GM19467 (cell line): ENCODE measurements at regions not wholly inside any gene's neighbourhood (a gene's known extent, or its start where the extent isn't known, plus 50 kb on each side); places are given as distances from the start of the nearest gene placed in this dataset.
"Not testable (repeated sequence)": the region's sequence is repeated elsewhere in the genome, so short reads cannot be mapped to it uniquely, and the experiment has no call there.

Experiments used
- ATAC-seq: cut with Tn5 transposase; IDR thresholded peaks from one replicate; pipeline ENCODE4 v1.9.1; 2021; ENCODE audit warnings: mild to moderate bottlenecking, moderate library complexity; ENCODE audit not compliant: unreplicated experiment

DNA sequence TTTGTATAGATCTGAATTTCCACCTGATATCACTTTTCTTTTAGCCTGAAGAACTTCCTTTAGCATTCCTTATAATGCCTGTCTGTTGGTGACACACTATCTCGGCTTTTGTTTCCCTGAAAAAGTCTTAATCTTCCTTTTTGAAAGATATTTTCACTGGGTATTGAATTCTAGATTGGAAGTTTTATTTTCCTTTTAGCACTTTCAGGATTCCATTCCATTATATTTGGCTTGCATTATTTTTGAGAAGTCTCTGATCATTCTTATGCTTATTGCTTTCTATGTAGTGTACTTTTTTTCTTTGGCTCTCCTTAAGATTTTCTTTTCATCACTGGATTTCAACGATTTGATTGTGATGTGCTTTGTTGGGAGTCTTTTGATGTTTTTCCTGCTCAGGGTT lies 510.7 kb downstream of the RWDD3 start:
- ATAC-seq = no peak

DNA sequence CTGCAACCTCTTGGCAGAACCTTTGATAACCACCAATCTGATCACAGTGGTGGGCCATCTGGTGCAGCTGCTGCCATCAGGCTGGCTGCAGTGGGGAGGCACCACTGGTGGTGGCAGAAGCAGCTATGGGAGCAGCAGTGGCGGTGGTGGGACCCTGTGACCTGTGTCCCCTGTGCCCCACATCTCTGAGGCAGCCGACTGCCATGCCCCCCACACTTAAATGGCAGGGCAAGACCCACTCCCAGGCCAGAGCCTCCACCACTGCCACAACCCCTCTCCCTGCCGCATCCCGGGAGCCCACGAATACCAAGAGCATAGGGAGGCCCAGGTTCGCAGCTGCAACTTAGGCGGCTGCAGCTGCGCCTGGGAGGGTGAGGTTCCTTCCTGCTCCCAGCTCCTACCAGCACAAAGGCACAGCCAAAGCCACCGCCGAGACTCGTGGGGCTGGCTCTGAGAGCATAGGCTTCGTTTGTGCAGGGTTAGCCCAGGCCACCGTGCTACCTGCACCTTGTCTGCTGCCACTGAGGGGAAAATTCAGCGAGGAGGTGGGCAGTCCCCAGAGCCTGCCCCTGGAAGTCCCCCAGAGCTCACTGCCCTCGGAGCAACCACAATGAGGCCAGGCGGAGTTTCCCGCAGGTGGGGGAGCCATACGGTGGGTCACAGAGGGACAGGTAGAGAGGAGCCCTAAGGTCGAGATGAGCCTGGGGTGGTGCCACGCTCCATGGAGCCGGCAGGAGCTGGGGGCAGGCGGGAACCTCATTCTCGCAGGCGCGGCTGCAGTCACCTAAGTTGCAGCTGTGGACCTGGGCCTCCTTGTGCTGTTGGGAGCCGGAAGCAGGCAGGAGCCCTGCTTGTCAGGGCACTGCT lies 518.7 kb downstream of the RWDD3 start:
- no peak for ATAC-seq

DNA sequence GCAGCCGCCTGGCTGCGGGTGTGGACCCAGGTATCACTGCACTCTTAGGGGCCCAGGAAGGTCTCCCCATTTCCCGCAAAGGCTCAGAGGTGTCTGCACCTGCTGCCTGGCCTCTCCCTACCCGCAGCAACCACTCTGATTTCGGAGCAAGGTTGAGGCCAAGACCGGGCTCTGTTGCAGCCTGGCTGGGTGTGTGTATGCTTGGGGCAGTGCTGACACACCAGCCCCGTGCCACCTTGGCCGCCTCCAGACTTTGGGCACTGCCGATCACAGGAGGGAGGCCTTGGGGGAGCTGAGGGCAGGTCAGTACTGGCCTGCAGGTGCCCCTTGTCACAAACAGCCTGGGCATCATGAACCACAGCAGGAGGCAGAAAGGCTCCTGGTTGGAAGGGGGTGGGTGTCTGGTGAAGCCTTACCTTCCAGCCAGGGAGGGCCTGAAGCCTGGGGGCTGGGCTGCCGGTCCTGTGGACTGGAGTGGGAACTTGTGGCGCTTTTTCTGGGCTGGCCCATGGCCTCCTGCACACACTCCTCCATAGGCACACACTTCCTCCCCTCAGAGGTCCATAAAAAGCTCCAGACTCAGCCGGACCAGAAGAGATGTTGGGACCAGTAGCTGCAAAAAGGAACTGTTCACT lies 519.5 kb downstream of the RWDD3 start:
- ATAC-seq = no peak

DNA sequence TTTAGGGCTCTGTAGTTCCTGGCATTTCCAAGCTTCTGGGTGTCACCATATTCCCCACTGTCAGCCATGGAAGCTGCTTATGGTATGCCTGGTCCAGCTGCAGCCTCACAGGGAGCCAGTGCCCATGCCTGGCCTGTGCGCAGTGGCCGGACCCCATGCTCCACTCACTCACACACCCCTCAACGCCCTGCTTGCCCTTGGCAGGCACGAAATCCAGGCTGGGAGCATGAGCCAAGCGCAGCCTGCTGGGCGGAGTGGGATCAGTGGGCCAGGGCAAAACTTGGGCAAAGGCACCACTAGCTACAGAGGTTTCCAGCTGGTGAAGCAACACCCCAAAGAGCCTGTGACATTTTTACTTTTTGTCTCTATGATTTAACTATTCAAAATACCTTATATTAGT lies 520.4 kb downstream of the RWDD3 start:
- no peak for ATAC-seq

DNA sequence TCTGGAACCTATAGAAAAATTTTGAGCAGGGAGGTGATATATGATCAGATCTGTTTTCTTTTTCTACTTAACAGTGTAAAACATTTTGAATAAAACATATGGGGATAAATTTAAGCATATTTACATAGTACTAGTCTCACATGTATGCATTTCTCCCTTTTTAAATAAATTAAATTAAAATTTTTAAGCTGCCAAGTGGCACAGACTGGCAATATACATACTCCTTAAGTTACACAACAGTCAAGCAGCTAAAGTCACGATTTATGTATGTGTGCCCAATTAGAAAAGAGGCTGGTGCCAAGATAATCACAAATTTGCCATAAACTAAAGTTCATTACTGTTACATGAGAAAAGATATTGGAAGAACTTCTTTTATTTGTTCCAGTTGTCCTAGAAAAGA lies 532.0 kb downstream of the RWDD3 start:
- ATAC-seq = no peak

DNA sequence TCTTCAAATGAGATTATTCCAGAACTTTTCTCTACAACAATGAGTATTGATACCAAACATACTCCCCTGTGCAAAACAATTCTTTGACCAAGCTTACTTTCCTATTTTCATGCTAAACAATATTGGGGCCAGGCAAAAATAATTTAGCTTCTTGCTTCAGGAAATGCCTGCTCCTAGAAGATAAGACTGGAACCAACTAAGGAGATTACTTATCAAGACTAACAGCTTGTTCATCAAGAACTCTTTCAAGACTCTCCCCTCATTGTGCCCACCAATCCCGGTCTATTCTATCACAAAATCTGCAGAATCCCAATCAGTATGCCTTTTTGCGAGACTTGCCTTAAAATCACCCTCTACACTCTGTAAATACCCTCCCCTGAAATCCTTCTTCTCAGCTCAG lies 536.6 kb downstream of the RWDD3 start:
- no peak for ATAC-seq

DNA sequence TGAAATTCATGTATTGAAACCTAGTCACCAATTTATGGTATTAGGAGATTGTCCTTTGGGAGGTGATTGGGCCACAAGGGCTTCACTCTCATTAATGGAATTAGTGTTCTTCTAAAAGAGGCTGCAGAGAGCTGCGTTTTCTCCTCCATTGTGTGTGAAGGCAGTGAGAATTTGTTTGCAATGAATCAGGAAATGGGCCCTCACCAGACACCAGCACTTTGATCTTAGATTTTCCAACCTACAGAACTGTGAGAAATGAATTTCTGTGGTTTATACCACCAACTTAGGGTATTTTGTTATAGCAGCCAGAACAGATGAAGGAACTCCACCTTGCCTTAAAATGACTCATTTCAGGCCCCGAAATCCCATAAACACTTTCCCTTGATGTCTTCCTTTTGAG lies 544.2 kb downstream of the RWDD3 start:
- no peak for ATAC-seq

DNA sequence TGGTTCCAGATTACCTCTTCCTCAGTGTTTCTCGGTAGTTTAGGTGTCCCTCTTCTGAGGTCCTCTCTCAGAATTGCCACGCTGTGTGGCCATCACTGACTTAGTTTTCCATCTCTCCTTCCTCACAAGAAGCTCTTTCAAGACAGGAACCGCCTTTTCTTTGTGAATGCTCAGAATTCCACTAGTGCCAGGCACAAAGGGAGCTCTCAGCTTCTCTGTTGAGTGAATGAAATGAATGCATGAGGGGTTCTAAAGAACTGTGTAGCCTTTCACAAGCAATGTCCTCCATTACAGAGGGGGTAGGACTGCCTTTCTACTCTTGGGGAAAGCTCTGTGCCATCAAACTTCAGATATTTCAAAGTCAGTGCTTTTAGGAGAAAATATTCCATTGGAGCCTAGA lies 546.8 kb downstream of the RWDD3 start:
- no peak for ATAC-seq

DNA sequence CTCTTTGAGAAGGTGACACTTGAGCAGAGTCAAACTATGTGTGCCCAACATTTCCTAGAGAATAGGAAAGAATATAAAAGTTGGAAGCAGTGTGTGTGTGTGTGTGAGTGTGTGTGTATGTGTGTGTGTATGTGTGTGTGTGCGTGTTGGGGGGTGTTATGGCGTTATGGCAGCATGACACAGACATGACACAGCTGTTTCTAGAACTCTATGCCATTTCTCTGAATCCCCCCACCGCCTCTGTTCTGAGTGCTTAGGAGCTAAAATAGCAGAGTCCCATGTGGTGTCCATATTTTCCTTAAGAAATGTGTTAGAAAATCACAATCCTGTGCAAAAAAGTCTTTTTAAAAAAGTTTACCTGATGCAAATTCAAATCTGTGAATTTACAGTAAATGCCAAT lies 556.1 kb downstream of the RWDD3 start:
- ATAC-seq = no peak

DNA sequence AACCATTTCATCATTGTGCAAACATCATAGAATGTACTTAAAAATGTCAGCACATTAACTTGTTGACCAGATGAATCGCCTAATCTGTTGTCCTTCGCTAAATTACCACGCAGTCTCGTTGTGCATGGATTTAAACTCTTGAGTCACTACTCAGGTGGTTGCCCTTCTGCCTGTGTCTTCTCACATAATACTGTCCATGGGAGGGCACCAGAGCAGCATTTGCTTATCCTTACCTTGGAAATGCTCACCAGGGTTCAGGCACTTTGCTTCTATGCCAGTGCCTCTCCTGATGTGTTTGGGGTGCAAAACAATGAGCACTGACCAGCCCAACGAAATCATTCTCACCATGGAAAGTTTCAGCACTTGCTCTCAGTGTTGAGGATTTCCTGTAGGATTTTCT lies 559.9 kb downstream of the RWDD3 start:
- no peak for ATAC-seq

DNA sequence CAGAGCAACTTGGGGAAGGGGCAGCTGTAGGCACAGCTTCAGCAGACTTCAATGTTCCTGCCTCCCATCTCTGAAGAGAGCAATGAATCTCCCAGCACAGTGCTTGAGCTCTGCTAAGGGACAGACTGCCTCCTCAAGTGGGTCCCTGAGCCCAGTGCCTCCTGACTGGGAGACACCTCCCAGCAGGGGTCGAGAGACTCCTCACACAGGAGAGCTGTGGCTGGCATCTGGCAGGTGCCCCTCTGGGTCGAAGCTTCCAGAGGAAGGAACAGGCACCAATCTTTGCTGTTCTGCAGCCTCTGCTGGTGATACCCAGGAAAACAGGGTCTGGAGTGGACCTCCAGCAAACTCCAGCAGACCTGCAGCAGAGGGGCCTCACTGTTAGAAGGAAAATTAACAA lies 563.8 kb downstream of the RWDD3 start:
- ATAC-seq = not testable (repeated sequence)

DNA sequence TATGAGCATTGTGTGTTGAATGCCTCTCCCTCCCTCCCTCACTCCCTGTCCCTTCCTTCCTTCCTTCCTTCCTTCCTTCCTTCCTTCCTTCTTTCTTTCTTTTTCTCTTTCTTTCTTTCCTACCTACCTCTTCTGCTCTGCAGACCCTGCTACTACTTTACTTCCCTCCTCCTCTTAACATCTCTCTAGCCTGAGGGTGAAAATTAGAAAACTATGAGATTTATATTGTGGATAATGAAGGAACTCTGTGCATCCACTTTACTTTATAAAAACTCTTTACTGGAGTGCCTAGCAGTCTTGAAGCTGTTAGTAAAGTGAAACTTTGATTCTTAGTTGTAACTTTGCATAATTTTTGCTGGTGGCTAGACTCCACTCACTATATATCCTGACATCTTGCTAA lies 572.2 kb downstream of the RWDD3 start:
- ATAC-seq = no peak

DNA sequence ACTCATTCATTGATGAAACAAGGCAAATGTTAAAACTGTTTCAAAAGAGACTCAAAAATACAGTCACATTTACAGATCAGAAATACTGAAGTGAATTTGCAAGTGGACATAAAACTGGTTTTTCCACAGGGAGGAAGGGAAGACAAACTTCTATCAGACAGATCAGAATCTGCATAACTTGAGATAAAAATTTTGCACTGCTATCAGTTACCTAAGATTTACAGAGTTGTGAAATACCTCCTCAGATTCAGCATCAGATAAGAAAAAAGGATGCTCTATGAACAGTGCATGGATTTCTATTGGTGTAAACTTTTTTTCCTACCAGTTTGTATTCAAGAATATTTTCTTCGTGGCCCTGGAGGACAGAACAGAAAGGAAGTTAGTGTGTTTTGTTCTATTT lies 575.4 kb downstream of the RWDD3 start:
- no peak for ATAC-seq

DNA sequence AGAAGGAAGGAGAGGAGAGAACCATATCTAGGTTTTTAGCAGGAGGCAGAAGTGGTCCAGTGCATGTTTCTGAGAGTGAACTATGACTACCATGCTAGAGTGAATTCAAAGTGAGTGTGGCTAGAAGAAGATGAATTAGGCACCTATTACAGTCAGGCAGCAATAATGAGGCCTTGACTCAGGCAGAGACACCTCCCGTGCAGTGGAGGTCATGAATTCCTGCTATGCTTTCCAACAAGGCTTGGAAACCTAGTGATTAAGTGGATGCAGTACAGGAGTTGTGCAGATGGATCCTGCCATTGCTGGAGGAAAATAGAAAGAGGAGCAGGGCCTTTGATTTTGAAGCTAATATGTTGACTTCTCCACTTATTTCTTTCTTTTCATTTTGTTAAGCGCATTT lies 581.5 kb downstream of the RWDD3 start:
- no peak for ATAC-seq

DNA sequence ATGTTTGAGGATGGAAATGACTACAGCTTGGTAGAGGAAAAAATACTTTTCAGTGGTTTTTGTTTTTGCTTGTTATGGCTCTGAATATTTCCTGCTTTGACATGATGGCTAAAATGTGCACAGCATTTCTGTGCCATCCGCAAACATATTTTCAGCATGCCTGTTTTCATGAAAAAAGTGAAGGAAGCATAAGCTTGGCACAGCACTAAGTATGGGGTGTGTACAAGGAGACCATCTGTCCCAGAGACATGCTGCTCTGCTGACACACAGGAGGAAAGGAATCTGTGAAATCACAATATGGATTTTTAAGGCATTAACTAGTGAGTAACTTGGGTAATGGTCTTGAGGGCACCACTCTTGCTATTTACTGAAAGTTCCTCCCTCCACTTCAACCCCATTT lies 595.5 kb downstream of the RWDD3 start:
- no peak for ATAC-seq

DNA sequence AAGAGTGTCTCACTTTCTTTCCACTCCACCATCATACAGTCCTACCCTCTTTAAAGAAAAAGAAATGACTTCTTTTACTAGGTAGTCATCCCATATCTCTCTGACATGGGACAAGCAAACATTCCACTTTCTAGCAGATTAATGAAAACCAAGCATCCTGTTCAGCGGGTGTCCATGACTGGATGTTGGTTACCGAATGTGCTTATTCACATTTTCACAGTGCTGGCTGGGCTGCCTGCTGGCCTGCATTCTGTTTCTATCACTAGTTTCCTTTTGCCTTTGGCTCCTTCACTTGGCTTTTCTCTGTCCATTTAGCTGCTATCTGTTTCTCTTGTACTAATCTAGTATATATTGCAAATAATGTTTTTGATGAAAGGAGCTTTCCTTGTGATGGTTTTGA lies 598.4 kb downstream of the RWDD3 start:
- ATAC-seq = no peak

DNA sequence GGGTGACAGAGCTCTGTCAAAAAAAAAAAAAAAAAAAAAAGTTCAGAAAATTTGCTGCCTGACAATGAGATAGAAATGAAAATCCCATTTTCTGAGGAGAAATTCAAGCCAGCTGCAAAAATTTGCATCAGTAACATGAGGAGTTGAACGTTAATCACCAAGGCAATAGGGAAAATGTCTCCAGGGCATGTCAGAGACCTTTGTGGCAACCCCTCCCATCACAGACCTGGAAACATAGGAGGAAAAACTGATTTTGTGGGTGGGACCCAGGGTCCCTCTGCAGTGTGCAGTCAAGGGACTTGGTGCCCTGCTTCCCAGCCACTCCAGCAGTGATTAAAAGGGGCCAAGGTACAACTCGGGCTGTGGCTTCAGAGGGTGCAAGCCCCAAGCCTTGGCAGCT lies 615.4 kb downstream of the RWDD3 start:
- no peak for ATAC-seq

DNA sequence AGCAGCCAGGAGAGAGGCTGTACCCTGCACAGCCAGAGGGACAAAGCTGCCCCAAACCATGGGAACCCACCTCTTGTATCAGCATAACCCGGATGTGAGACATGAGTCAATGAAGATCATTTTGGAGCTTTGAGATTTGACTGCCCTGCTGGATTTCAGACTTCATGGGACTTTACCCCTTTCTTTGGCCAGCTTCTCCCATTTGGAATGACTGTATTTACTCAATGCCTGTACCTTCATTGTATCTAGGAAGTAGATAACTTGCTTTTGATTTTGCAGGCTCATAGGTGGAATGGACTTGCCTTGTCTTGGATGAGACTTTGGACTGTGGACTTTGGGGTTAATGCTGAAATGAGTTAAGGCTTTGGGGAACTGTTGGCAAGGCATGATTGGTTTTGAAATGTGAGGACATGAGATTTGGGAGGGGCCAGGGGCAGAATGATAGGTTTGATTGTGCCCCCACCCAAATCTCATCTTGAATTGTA lies 616.2 kb downstream of the RWDD3 start:
- no peak for ATAC-seq

DNA sequence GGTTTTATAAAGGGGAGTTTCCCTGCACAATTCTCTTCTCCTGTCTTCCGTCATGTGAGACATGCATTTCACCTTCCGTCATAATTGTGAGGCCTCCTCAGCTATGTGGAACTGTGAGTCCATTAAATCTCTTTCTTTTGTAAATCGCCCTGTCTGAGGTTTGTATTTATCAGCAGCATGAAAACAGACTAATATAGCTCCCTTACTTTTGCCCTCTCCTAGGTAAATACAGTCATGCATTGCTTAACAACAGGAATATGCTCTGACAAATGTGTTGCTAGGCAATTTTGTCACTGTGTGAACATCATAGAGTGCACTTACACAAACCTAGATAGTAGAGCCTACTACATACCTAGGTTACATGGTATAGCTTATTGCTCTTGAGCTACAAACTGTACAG lies 616.8 kb downstream of the RWDD3 start:
- ATAC-seq = no peak

DNA sequence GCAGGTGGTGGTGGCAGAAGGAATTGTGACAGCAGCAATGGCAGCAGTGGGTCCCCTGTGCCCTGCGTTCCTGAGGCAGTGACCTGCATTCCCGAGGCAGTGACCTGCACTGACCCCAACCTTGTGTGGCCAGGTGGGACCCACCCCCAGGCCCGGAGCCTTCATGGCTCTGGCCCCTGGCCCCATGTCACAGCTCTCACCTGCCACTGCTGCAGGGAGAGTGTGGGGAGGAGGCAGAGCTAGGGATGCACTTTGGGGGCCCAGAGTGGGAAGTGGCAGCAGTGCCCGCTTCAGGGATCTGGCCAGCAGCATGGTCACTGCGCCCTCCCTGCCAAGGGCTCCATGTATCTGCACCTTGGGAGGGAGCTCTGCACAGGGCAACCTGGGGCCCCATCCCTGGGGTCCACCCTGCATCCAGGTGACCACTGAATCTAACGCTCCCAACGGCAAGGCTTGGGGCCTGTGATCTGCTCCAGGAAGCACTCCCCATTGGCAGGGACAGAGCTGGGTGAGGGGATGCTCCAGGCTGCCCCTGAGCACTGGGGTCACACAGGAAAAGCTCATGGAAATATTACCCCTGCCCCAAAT lies 618.6 kb downstream of the RWDD3 start:
- ATAC-seq = no peak

DNA sequence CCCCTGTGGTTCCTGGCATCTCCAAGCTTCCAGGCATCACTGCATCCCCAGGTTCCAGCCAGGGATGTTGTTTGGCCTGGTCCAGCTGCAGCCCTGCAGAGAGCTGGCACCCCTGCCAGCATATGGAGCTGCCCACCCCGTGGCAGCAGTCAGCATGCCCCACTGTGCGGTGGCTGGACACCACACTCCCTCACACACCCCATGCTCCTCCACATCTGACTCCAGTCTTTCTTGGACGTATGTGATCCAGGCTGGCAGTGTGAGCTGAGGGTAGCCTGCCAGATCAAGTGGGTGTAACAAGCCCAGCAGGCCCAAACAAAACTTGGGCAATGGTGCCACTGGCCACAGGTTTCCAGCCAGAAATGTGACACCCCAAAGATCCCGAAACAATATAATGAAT lies 620.4 kb downstream of the RWDD3 start:
- ATAC-seq = no peak

DNA sequence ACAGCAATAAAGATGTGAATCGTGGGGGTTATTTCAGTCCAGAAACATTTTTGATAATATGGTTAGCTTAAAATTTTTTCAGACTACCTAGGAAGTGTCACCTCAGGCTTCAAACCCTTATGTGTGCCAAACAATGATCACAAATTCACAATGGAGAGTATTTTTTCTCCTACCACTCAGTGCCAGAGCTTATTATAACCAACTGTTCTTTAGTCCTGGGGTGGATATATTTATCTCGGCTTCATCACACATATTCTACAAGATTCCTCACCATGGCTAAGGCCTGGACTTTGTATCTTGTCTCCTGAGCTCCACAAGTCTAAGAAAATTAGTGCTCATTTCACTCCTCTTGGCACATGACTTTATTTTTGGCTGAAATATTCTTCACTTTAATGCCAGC lies 629.1 kb downstream of the RWDD3 start:
- ATAC-seq = no peak
